ENCODE measurements at regions not wholly inside any gene's neighbourhood (a gene's known extent, or its start where the extent isn't known, plus 50 kb on each side); places are given as distances from the start of the nearest gene placed in this dataset.

- DNase-seq: no peak
These were observed 62.3 kb upstream of the ACSL3 start for GRCh38 chr2:222798528-222798927.

DNA sequence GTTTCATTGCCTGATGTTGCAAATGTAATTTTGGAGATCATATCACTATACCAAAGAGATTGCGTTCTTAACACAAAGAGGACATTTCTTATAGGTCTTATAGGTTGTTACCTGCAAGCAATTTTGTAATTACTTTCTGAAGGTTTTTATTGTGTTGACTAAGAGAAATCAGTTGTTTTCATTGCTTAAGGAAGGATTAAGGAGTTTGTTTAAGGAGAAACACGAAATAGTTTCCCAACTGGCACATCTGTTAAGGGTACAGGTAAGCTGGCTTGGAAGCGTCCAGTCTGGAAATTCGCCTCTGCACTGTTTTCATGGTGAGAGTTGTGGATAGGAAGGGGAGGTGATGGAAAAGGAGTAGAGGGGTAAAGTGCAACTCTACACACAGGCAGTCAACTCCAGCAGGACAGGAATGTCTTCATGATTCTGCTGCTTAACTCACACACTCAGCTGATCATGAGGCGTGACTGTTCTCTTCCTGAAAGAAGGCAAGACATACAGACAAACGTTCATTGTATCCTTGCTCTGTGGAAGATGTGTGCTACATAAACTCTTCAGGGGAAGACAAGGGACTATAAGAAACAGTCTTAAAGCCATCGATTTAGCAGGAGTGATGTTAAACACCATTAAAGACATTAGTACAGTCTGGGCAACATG, 61.4 kb upstream of the ACSL3 start:
- DNase-seq: no peak

DNA sequence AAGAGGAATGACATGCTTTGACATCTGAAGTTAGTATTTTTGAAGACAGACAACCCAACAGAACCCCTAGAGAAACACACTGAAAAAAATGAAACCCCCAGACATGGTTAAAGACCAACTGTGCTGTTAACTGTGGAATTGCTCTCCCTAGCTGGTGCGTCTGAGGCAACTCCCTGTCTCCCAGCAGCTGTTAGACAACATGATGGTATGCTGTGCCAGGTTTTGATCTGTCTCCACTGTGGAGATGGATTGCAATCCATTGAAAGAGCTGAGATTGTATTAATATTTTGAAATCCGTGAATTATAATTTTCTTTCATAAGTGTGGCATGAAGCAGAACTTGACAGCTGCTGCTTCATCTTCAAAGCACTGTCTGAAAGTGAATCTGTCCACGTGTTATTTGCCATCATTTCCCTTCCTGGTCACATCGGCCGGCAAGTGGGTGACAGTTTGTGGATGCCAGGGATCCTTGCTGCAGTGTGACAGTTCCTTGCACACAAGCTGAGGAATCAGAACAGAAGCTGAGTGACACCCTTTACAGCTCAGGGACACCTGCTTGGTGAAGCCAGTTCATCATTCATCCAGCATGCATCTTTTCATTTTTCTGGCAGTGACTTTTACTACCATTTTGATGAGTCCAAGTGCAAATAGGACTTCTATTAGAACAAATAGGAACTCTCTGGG, 58.2 kb upstream of the ACSL3 start:
- no peak for DNase-seq

DNA sequence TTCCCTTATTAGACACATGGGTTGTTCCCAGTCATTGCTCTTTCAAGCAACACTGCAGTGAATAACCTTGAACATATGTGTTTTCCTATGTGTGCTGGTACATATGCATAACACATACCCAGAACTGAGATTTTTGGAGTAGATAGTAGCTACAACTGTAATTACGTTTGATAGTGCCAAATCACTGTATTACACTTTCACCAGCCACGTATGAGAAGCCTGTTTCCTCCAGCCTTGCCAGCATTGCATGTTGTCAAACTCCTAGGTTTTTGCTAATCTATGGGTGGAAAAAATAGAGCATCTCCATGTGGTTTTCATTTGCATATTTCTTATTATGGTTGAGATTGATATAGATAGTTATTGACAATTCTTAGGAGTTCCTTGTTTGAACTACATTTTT, 56.5 kb upstream of the ACSL3 start:
- no peak for DNase-seq

DNA sequence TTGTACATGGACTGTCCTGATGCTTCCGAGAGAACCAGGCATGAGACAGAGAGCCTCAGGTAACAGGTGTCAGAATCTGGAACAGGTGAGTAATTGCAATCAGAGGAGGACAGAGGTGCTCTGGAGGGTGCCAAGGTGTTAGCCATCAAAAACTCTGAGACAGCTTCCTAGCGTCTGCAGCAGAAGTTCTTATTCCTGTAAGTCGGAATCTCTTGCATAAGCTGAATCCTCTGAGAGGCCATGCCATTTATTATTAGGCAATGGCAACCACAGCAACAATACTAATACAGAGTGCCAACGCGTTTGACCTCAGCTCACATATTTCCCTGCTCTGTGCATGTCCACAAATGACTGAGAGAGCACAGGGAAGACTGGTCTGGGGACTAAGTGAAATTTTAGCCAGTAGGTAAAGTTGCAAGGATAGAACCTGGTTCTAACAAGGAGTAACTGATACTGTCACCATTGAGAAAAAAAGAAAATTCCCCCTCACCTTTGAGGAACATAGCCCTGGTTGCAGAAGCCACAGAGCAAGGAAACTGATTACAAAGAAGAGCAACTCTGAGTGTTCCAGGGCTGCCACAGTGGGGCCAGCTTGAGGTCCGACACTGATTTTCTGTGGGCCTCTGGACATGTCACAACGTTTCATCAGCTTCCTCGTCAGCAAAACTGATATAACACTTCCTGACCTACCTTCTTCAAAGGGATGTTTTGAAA, 55.1 kb upstream of the ACSL3 start:
- DNase-seq: no peak

GRCh38 chr2:222806526-222807137, 54.2 kb upstream of the ACSL3 start:
- no peak for DNase-seq

- no peak for DNase-seq
These were observed 53.4 kb upstream of the ACSL3 start for GRCh38 chr2:222807431-222807830.

DNA sequence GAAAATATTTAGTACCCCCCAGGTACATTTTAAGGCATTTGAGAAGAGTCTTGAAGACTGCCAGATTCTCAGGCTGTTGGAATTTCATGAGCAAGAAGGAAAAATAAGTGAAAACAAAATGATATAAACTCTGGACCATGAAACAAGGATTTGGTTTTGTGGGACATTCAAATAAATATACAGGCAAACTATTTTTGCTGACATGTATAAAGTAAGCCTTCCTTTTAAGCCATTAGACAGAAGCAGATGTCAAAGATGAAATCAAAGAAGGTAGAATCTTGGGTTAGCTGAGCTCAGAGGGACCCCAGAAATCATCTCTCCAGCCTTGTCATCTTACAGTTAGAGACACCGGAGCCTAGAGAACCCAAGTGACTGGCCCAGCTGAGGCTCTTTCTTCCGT, 51.3 kb upstream of the ACSL3 start:
- no peak for DNase-seq

DNA sequence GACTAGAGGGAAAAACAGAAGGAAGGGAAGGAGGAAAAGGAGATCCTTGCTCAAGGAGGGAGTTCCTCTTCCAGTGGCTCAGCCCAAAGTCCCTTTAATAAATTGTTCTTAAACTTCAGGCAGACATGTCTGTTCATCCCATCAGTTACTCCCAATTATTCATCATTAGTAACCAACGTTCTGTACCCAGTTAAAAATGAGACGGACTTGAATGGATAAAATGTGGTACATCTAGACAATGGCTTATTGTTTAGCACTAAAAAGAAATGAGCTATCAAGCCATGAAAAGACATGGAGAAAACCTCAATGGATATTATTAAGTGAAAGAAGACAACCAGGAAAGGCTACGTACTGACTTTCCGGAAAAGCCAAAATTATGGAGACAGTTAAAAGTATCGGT, 50.8 kb upstream of the ACSL3 start:
- DNase-seq: no peak
